Uterus (tissue), 3 donors: ENCODE measurements at regions not wholly inside any gene's neighbourhood (a gene's known extent, or its start where the extent isn't known, plus 50 kb on each side); places are given as distances from the start of the nearest gene placed in this dataset.

Source experiments
- DNase-seq, 2 donors: peaks; one replicate each; pipeline ENCODE4 v3.0.0-alpha.2; 2019 to 2020
- H3K27ac ChIP-seq, 2 donors: fragments of 200-600 bp; sonication (generic); 1 replicate in 1 of 2; 2 replicates in 1 of 2; pipeline ENCODE4 v1.5.1; 2016 to 2018
- H3K27me3 ChIP-seq, 2 donors: fragments of 200-600 bp; sonication (generic); one replicate each; pipeline ENCODE4 v1.5.1; 2018 to 2019; ENCODE audit warnings: control low read depth in 1 of 2
- H3K36me3 ChIP-seq, 2 donors: fragments of 200-600 bp; sonication (generic); one replicate each; pipeline ENCODE4 v1.5.1; 2019; ENCODE audit warnings: control low read depth in 1 of 2
- H3K4me1 ChIP-seq, 2 donors: fragments of 200-600 bp; sonication (generic); one replicate each; pipeline ENCODE4 v1.5.1; 2018 to 2019; ENCODE audit warnings: control low read depth in 1 of 2
- H3K4me3 ChIP-seq, 2 donors: fragments of 200-600 bp; sonication (generic); 1 replicate in 1 of 2; 2 replicates in 1 of 2; pipeline ENCODE4 v1.5.1; 2018 to 2019; ENCODE audit warnings: mild to moderate bottlenecking in 1 of 2
- H3K9me3 ChIP-seq, 2 donors: fragments of 200-600 bp; sonication (generic); one replicate each; pipeline ENCODE4 v1.5.1; 2019; ENCODE audit warnings: control low read depth in 1 of 2
- CTCF ChIP-seq, 4 experiments: fragments of 200-600 bp in 2 of 4; fragments of 450-650 bp in 2 of 4; sonication (generic) in 2 of 4; IDR thresholded peaks; one replicate each; pipeline ENCODE4 v1.5.1; 2016 to 2019; ENCODE audit warnings: antibody characterized with exemption in 4 of 4, mild to moderate bottlenecking in 2 of 4, moderate library complexity in 1 of 4
- POLR2A ChIP-seq, 2 donors: fragments of 450-650 bp; IDR thresholded peaks; one replicate each; pipeline ENCODE4 v1.6.1; 2016; ENCODE audit warnings: antibody characterized with exemption in 2 of 2, mild to moderate bottlenecking in 1 of 2, moderate library complexity in 1 of 2
- intact Hi-C: fragments of 100-400 bp; cut with DNase I; formaldehyde crosslinking; loops from one replicate; pipeline ENCODE4 v1.15.1; 2023; ENCODE audit warnings: low total_unique reads
- donor health status: DM: yes; HTN: yes; CAD: no.

GRCh38 chr1:88052167-88052566, 631.9 kb upstream of the PKN2 start:
- TF ChIP-seq CTCF (IDR thresholded peaks at IDR 0.05) (no peak), POLR2A (IDR thresholded peaks at IDR 0.05) (no peak)
- intact Hi-C loops = no loop called here
- H3K27ac ChIP-seq = no peak overlapping the region
- no peak for DNase-seq
- H3K4me1 ChIP-seq = no peaks in the 10 kb centered on the region
- no peaks in the 10 kb centered on the region for H3K9me3 ChIP-seq
- no peaks in the 10 kb centered on the region for H3K36me3 ChIP-seq
- no peak overlapping the region for H3K4me3 ChIP-seq
- H3K27me3 ChIP-seq = no peaks in the 10 kb centered on the region

- no peaks in the 10 kb centered on the region for H3K4me1 ChIP-seq
- H3K4me3 ChIP-seq = no peak overlapping the region
- H3K9me3 ChIP-seq = no peaks in the 10 kb centered on the region
- no peaks in the 10 kb centered on the region for H3K36me3 ChIP-seq
- no peak for TF ChIP-seq POLR2A (IDR thresholded peaks at IDR 0.05)
- no peak for TF ChIP-seq CTCF (IDR thresholded peaks at IDR 0.05)
- no peaks in the 10 kb centered on the region for H3K27me3 ChIP-seq
- intact Hi-C loops = no loop called here
- DNase-seq = no peak
- H3K27ac ChIP-seq = no peak overlapping the region
Measured at GRCh38 chr1:88053065-88053464, 631.0 kb upstream of the PKN2 start.

- no peaks in the 10 kb centered on the region for H3K9me3 ChIP-seq
- intact Hi-C loops = no loop called here
- TF ChIP-seq CTCF (IDR thresholded peaks at IDR 0.05) = no peak
- TF ChIP-seq POLR2A (IDR thresholded peaks at IDR 0.05) = no peak
Measured at GRCh38 chr1:88056881-88057280, 627.2 kb upstream of the PKN2 start.

GRCh38 chr1:88058205-88058604, 625.9 kb upstream of the PKN2 start:
- Histone ChIP-seq H3K27me3 (no peaks in the 10 kb centered on the region), H3K9me3 (no peaks in the 10 kb centered on the region), H3K4me3 (no peak overlapping the region), H3K36me3 (no peaks in the 10 kb centered on the region), H3K27ac (no peak overlapping the region), H3K4me1 (no peaks in the 10 kb centered on the region)
- intact Hi-C loops = no loop called here
- TF ChIP-seq POLR2A (IDR thresholded peaks at IDR 0.05) (no peak), CTCF (IDR thresholded peaks at IDR 0.05) (no peak)
- no peak for DNase-seq

More at GRCh38 chr1:88056881-88057280, 627.2 kb upstream of the PKN2 start:
- no peak overlapping the region for H3K27ac ChIP-seq
- H3K27me3 ChIP-seq = no peaks in the 10 kb centered on the region
- H3K4me1 ChIP-seq = no peaks in the 10 kb centered on the region
- H3K4me3 ChIP-seq = no peak overlapping the region
- DNase-seq = no peak
- H3K36me3 ChIP-seq = no peaks in the 10 kb centered on the region

GRCh38 chr1:88060112-88060673, 623.9 kb upstream of the PKN2 start:
- Histone ChIP-seq H3K27ac (no peak overlapping the region), H3K4me3 (no peak overlapping the region), H3K9me3 (no peaks in the 10 kb centered on the region), H3K36me3 (no peaks in the 10 kb centered on the region), H3K27me3 (no peaks in the 10 kb centered on the region), H3K4me1 (no peaks in the 10 kb centered on the region)
- TF ChIP-seq CTCF (IDR thresholded peaks at IDR 0.05) = no peak
- no peak for TF ChIP-seq POLR2A (IDR thresholded peaks at IDR 0.05)
- intact Hi-C loops = no loop called here
- no peak for DNase-seq
